ENCODE measurements at regions not wholly inside any gene's neighbourhood (a gene's known extent, or its start where the extent isn't known, plus 50 kb on each side); places are given as distances from the start of the nearest gene placed in this dataset.
"Not testable (repeated sequence)": the region's sequence is repeated elsewhere in the genome, so short reads cannot be mapped to it uniquely, and the experiment has no call there.

DNA sequence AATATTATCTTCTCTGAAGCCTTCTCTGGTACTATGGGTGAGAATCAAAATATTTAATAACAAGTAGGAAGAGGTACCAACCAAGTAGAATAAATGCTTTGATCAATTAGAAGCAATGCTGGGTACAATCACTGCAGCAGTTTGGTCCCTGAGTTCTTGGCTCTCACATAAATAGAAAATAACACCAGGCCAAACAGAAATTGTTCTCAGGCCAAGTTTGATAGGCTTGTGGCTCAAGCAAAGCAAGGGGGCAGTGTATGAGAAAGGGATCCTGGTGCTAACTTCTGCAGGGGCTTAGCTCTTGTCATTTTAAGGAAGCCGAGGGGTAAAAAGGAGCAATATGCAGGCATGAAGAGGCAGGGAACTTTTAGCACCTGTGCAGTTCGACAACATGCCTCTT is 146.8 kb upstream of the TMEM229A start:
- Histone ChIP-seq H3K27me3 (replicated peaks; ENCODE audit: control insufficient read depth, insufficient read depth, low read length) (no peaks in the 10 kb centered on the region), H3K36me3 (ENCODE audit: control insufficient read depth, insufficient read depth, low read length) (no peaks in the 10 kb centered on the region), H3K4me3 (ENCODE audit: low read depth, low read length) (no peak overlapping the region), H3K4me1 (no peaks in the 10 kb centered on the region), H3K9me3 (peaks cover 4% of the 10 kb centered on the region; the same call in 1 of the 2 replicates)
- ChIA-PET CTCF (no interaction called here), POLR2A (no interaction called here)
- no peak for DNase-seq
- intact Hi-C loops (cut with micrococcal nuclease; ENCODE audit: unreplicated experiment) = no loop called here
- H3K4me3 Mint-ChIP-seq (ENCODE audit: unreplicated experiment) = no peak overlapping the region
- no TSS peak for BruUV-seq (replicated peaks)
- H3K4me1 Mint-ChIP-seq (ENCODE audit: low read depth, unreplicated experiment) = no peaks in the 10 kb centered on the region
- H3K9me3 Mint-ChIP-seq (ENCODE audit: unreplicated experiment) = no peaks in the 10 kb centered on the region
- TF ChIP-seq, protein P1, sequence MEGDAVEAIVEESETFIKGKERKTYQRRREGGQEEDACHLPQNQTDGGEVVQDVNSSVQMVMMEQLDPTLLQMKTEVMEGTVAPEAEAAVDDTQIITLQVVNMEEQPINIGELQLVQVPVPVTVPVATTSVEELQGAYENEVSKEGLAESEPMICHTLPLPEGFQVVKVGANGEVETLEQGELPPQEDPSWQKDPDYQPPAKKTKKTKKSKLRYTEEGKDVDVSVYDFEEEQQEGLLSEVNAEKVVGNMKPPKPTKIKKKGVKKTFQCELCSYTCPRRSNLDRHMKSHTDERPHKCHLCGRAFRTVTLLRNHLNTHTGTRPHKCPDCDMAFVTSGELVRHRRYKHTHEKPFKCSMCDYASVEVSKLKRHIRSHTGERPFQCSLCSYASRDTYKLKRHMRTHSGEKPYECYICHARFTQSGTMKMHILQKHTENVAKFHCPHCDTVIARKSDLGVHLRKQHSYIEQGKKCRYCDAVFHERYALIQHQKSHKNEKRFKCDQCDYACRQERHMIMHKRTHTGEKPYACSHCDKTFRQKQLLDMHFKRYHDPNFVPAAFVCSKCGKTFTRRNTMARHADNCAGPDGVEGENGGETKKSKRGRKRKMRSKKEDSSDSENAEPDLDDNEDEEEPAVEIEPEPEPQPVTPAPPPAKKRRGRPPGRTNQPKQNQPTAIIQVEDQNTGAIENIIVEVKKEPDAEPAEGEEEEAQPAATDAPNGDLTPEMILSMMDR (IDR thresholded peaks at IDR 0.05; ENCODE audit: insufficient read depth in 1 of 2, low read depth in 1 of 2, low read length in 1 of 2, severe bottlenecking in 1 of 2, unreplicated experiment in 1 of 2) = no peak
- no peak overlapping the region for H3K27ac Mint-ChIP-seq (ENCODE audit: unreplicated experiment)
- H3K27me3 Mint-ChIP-seq (ENCODE audit: insufficient read depth, unreplicated experiment) = peaks cover 9% of the 10 kb centered on the region
- no peaks in the 10 kb centered on the region for H3K36me3 Mint-ChIP-seq (ENCODE audit: insufficient read depth, unreplicated experiment)

DNA sequence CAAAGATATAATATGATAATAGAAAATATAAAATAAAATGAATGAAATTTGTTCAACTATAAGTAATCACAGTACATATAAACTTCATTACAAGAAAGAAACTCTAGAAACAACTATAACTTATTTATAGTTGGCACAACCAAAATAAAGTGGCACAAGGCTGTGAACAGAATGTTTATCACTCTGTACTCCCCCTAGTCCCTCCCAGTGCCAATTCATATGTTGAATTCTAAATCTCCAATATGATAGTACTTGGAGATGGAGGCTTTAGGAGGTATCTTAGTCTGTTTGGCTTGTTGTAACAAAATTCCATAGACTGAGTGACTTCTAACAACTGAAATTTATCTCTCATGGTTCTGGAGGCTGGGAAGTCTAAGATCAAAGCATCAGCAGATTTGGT is 145.0 kb upstream of the TMEM229A start:
- peaks cover 9% of the 10 kb centered on the region for H3K27me3 Mint-ChIP-seq (ENCODE audit: insufficient read depth, unreplicated experiment)
- BruUV-seq (replicated peaks) = no TSS peak
- H3K4me3 Mint-ChIP-seq (ENCODE audit: unreplicated experiment) = no peak overlapping the region
- TF ChIP-seq, protein P1 (IDR thresholded peaks at IDR 0.05; ENCODE audit: insufficient read depth in 1 of 2, low read depth in 1 of 2, low read length in 1 of 2, severe bottlenecking in 1 of 2, unreplicated experiment in 1 of 2) = no peak
- H3K9me3 ChIP-seq = peaks cover 4% of the 10 kb centered on the region; the same call in 1 of the 2 replicates
- intact Hi-C loops (cut with micrococcal nuclease; ENCODE audit: unreplicated experiment) = no loop called here
- no peaks in the 10 kb centered on the region for H3K27me3 ChIP-seq (replicated peaks; ENCODE audit: control insufficient read depth, insufficient read depth, low read length)
- CTCF ChIA-PET = no interaction called here
- H3K27ac Mint-ChIP-seq (ENCODE audit: unreplicated experiment) = no peak overlapping the region
- no peaks in the 10 kb centered on the region for H3K36me3 Mint-ChIP-seq (ENCODE audit: insufficient read depth, unreplicated experiment)
- H3K4me3 ChIP-seq (ENCODE audit: low read depth, low read length) = no peak overlapping the region
- no peaks in the 10 kb centered on the region for H3K4me1 Mint-ChIP-seq (ENCODE audit: low read depth, unreplicated experiment)
- H3K36me3 ChIP-seq (ENCODE audit: control insufficient read depth, insufficient read depth, low read length) = no peaks in the 10 kb centered on the region
- H3K9me3 Mint-ChIP-seq (ENCODE audit: unreplicated experiment) = no peaks in the 10 kb centered on the region
- no peak for DNase-seq
- POLR2A ChIA-PET = no interaction called here
- H3K4me1 ChIP-seq = no peaks in the 10 kb centered on the region

DNA sequence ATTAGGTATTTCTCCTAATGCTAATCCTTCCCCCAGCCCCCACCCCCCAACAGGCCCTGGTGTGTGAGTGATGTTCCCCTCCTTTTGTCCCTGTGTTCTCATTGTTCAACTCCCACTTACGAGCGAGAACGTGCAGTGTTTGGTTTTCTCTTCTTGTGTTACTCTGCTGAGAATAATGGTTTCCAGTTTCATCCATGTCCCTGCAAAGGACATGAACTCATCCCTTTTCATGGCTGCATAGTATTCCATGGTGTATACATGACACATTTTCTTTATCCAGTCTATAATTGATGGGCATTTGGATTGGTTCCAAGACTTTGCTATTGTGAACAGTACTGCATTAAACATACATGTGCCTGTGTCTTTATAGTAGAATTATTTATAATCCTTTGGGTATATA is 138.9 kb upstream of the TMEM229A start:
- H3K4me3 ChIP-seq (ENCODE audit: low read depth, low read length); H3K9me3 Mint-ChIP-seq (ENCODE audit: unreplicated experiment); H3K9me3 ChIP-seq; H3K4me3 Mint-ChIP-seq (ENCODE audit: unreplicated experiment); BruUV-seq (replicated peaks); H3K27me3 ChIP-seq (replicated peaks; ENCODE audit: control insufficient read depth, insufficient read depth, low read length); H3K36me3 ChIP-seq (ENCODE audit: control insufficient read depth, insufficient read depth, low read length); H3K27ac Mint-ChIP-seq (ENCODE audit: unreplicated experiment); DNase-seq; POLR2A ChIA-PET; H3K36me3 Mint-ChIP-seq (ENCODE audit: insufficient read depth, unreplicated experiment); H3K4me1 Mint-ChIP-seq (ENCODE audit: low read depth, unreplicated experiment); H3K4me1 ChIP-seq; H3K27me3 Mint-ChIP-seq (ENCODE audit: insufficient read depth, unreplicated experiment); CTCF ChIA-PET: not testable (repeated sequence)
- intact Hi-C loops (cut with micrococcal nuclease; ENCODE audit: unreplicated experiment) = loop anchor here (1.0 to 2.0 kb wide), 2 partner anchors 105 to 613 kb away; no protein-coding TSS in a partner anchor

DNA sequence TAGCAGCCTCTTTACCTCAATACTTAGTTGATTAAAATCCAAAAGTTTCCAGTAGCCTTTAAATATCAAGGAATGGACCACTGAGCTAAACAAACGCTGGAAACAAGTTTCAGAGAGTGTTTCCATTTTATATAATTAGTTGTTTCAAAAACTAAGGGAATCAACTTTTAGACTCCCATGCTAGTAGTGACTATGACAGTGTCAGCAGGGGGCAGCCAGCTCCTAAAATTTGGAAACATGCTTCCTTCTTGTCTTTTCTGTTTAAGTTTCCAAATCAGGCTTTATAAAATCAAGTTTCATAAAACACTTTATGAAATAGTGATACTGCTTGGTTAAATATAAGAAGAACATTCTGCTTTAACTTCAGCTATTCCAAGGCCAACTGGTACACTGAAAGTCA is 138.2 kb upstream of the TMEM229A start:
- Histone ChIP-seq H3K27me3 (replicated peaks; ENCODE audit: control insufficient read depth, insufficient read depth, low read length) (no peaks in the 10 kb centered on the region), H3K9me3 (no peaks in the 10 kb centered on the region), H3K36me3 (ENCODE audit: control insufficient read depth, insufficient read depth, low read length) (no peaks in the 10 kb centered on the region), H3K4me3 (ENCODE audit: low read depth, low read length) (no peak overlapping the region), H3K4me1 (no peaks in the 10 kb centered on the region)
- CTCF ChIA-PET = no interaction called here
- intact Hi-C loops (cut with micrococcal nuclease; ENCODE audit: unreplicated experiment) = loop anchor here (1.0 to 2.0 kb wide), 2 partner anchors 106 to 614 kb away; no protein-coding TSS in a partner anchor
- Mint-ChIP-seq H3K27ac (ENCODE audit: unreplicated experiment) (no peak overlapping the region), H3K9me3 (ENCODE audit: unreplicated experiment) (no peaks in the 10 kb centered on the region), H3K27me3 (ENCODE audit: insufficient read depth, unreplicated experiment) (peaks cover 3% of the 10 kb centered on the region), H3K4me3 (ENCODE audit: unreplicated experiment) (no peak overlapping the region), H3K4me1 (ENCODE audit: low read depth, unreplicated experiment) (no peaks in the 10 kb centered on the region), H3K36me3 (ENCODE audit: insufficient read depth, unreplicated experiment) (no peaks in the 10 kb centered on the region)
- POLR2A ChIA-PET = no interaction called here
- TF ChIP-seq, protein P1 (IDR thresholded peaks at IDR 0.05; ENCODE audit: insufficient read depth in 1 of 2, low read depth in 1 of 2, low read length in 1 of 2, severe bottlenecking in 1 of 2, unreplicated experiment in 1 of 2) = peak in 1 of 2 experiments; percentile 46
- peak in 1 of 2 experiments; percentile 20 for DNase-seq
- no TSS peak for BruUV-seq (replicated peaks)

Data from Caco-2 (cell line).